Vagina (tissue), 2 donors: ENCODE measurements at regions not wholly inside any gene's neighbourhood (a gene's known extent, or its start where the extent isn't known, plus 50 kb on each side); places are given as distances from the start of the nearest gene placed in this dataset.

Experiments
- POLR2A ChIP-seq, 2 donors: fragments of 450-650 bp; IDR thresholded peaks; one replicate each; pipeline ENCODE4 v1.6.1; 2017; ENCODE audit warnings: antibody characterized with exemption in 2 of 2, mild to moderate bottlenecking in 2 of 2, moderate library complexity in 2 of 2
- POLR2AphosphoS5 ChIP-seq, 2 donors: sonication (generic); formaldehyde crosslinking; IDR thresholded peaks; one replicate each; pipeline ENCODE4 v1.9.0; 2017; ENCODE audit warnings: antibody characterized with exemption in 2 of 2, mild to moderate bottlenecking in 2 of 2, low read depth in 1 of 2; ENCODE audit not compliant: insufficient read depth in 1 of 2
- TF ChIP-seq, protein P1 (sequence below), 3 experiments: fragments of 450-650 bp in 2 of 3; fragments of 200-600 bp in 1 of 3; sonication (generic) in 1 of 3; IDR thresholded peaks; one replicate each; pipeline ENCODE4 v1.5.1; 2017 to 2019; ENCODE audit warnings: antibody characterized with exemption in 3 of 3, mild to moderate bottlenecking in 2 of 3, moderate library complexity in 2 of 3

GRCh38 chr6:56806368-56806767, 148.5 kb upstream of the BEND6 start:
- TF ChIP-seq, protein P1, sequence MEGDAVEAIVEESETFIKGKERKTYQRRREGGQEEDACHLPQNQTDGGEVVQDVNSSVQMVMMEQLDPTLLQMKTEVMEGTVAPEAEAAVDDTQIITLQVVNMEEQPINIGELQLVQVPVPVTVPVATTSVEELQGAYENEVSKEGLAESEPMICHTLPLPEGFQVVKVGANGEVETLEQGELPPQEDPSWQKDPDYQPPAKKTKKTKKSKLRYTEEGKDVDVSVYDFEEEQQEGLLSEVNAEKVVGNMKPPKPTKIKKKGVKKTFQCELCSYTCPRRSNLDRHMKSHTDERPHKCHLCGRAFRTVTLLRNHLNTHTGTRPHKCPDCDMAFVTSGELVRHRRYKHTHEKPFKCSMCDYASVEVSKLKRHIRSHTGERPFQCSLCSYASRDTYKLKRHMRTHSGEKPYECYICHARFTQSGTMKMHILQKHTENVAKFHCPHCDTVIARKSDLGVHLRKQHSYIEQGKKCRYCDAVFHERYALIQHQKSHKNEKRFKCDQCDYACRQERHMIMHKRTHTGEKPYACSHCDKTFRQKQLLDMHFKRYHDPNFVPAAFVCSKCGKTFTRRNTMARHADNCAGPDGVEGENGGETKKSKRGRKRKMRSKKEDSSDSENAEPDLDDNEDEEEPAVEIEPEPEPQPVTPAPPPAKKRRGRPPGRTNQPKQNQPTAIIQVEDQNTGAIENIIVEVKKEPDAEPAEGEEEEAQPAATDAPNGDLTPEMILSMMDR (IDR thresholded peaks at IDR 0.05) = no peak
- TF ChIP-seq POLR2A (IDR thresholded peaks at IDR 0.05) (no peak), POLR2AphosphoS5 (IDR thresholded peaks at IDR 0.05; ENCODE audit: insufficient read depth in 1 of 2, low read depth in 1 of 2) (no peak)
